HS-5 (cell line): ENCODE measurements at regions not wholly inside any gene's neighbourhood (a gene's known extent, or its start where the extent isn't known, plus 50 kb on each side); places are given as distances from the start of the nearest gene placed in this dataset.

Source experiments
- DNase-seq: peaks from one replicate; pipeline ENCODE4 v3.0.0-alpha.2; 2012; ENCODE audit warnings: low read depth

GRCh38 chrX:110858565-110858964, 62.9 kb upstream of the CHRDL1 start:
- no peak for DNase-seq

DNA sequence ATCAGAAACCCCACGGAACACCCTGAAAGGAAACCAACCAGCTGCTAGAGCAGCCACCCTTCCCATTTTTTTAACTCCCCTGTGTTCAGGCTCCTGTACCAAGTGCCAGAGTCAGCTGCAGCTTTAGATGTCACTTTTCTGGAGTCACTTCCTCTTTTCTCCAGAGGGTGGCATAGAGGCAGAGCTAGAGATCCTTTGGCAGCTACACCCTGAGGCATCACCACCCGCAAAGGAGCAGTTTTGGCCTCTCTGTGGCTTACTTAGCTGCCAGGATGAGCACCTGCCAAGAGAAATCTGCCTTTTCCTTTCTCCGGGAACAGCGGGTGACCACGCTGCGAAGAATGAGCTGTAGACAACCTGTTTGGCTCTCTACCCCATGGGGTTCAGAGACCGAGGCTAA, 58.0 kb upstream of the CHRDL1 start:
- DNase-seq: no peak

DNA sequence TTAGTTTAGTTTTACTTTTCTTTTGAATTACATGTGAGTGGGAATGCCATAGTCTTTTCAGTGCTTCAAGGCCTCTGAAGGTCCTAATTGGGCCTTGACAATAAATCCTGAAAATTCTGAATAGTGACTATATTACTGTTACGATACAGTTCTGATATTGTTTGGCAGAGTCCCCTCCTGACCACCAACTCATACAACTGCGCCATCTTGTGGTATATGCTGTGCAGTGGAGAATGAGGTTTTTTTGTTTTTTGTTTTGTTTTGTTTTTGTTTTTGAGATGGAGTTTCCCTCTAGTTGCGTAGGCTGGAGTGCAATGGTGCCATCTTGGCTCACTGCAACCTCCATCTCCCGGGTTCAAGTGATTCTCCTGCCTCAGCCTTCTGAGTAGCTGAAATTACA, 56.6 kb upstream of the CHRDL1 start:
- DNase-seq: no peak

DNA sequence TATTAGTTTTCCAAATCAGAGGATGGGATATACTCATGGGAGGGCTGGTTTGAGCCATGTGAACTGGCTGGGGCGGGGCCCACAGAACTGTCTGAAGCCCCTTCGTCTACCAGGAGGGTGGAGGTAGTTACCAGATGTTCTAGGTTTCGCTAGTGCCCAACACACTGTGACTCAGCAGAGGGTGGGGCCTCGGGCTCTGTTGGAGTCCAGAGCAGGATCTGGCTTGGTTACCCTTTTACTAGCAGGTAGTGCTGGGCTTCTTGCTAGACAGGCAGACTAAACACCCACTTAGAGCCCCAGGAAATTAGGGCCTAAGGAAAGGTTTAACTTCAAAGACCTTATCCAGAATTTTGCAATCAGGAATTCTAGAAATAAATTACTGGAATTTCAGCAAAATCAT, 56.2 kb upstream of the CHRDL1 start:
- no peak for DNase-seq

- peak; percentile 25 for DNase-seq
Measured at GRCh38 chrX:110847334-110847733, 51.7 kb upstream of the CHRDL1 start.

GRCh38 chrX:110846071-110846470, 50.5 kb upstream of the CHRDL1 start:
- DNase-seq: peak; percentile 22
